ENCODE measurements at regions not wholly inside any gene's neighbourhood (a gene's known extent, or its start where the extent isn't known, plus 50 kb on each side); places are given as distances from the start of the nearest gene placed in this dataset.
"Not testable (repeated sequence)": the region's sequence is repeated elsewhere in the genome, so short reads cannot be mapped to it uniquely, and the experiment has no call there.

DNA sequence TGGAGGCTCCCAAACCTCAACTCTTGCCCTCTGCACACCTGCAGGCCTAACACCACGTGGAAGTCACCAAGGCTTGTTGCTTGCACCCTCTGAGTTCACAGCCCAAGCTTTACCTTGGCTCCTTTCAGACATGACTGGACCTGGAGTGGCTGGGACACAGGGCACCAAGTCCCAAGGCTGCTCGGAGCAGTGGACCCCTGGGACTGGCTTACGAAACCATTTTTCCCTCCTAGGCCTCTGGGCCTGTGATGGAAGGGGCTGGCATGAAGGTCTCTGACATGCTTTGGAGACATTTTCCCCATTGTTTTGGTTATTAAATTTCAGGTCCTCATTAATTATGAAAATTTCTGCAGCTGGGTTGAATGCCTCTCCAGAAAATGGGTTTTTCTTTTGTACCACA, 994.4 kb upstream of the NUDT12 start:
- Mint-ChIP-seq H3K27me3 (no peaks in the 10 kb centered on the region), H3K4me3 (no peak overlapping the region), H3K9me3 (peaks cover 5% of the 10 kb centered on the region), H3K27ac (no peak overlapping the region), H3K36me3 (ENCODE audit: low read depth) (no peaks in the 10 kb centered on the region), H3K4me1 (ENCODE audit: low read depth) (no peaks in the 10 kb centered on the region)
- intact Hi-C loops (cut with micrococcal nuclease): no loop called here

DNA sequence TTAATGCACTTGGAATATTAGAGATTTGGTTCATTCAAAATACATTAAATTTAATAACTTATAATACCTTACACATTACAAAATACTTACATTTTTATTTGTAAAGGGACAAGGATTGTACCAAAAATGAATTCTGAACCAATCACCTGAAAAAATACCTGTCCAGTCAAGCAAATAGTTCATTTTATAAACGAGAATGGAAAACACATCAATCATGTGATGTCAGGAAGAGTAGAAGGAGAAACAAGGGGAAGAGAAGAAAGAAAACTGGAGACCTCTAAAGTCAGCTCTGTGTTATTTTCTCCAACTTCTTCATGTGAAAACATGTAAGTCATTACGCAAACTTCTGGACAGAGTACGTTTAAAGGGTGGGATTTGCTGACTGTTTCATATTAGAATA, 989.0 kb upstream of the NUDT12 start:
- no peak overlapping the region for H3K27ac Mint-ChIP-seq
- no peaks in the 10 kb centered on the region for H3K4me1 Mint-ChIP-seq (ENCODE audit: low read depth)
- H3K27me3 Mint-ChIP-seq: no peaks in the 10 kb centered on the region
- no peaks in the 10 kb centered on the region for H3K9me3 Mint-ChIP-seq
- no peaks in the 10 kb centered on the region for H3K36me3 Mint-ChIP-seq (ENCODE audit: low read depth)
- H3K4me3 Mint-ChIP-seq: no peak overlapping the region
- intact Hi-C loops (cut with micrococcal nuclease): no loop called here

DNA sequence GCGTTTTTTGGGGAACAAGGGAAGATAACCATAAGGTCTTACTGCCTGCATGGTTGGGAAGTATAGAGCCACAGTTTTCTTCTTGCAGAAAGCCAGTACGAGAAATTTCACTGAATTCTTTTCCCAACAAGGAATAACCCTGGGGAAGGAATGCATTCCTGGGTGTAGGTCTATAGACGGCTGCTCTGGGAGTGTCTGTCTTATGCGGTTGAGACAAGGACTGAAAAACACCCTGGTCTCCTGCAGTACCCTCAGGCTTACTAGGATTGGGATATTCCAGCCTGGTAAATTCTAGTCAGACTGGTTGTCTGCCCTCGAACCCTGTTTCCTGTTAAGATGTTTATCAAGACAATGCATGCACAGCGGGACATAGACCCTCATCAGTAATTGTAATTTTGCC, 984.3 kb upstream of the NUDT12 start:
- H3K4me3 Mint-ChIP-seq; H3K9me3 Mint-ChIP-seq; H3K36me3 Mint-ChIP-seq (ENCODE audit: low read depth); intact Hi-C loops (cut with micrococcal nuclease); H3K4me1 Mint-ChIP-seq (ENCODE audit: low read depth); H3K27ac Mint-ChIP-seq; H3K27me3 Mint-ChIP-seq: not testable (repeated sequence)

- H3K4me1 Mint-ChIP-seq (ENCODE audit: low read depth): no peaks in the 10 kb centered on the region
- H3K9me3 Mint-ChIP-seq: no peaks in the 10 kb centered on the region
- no peaks in the 10 kb centered on the region for H3K36me3 Mint-ChIP-seq (ENCODE audit: low read depth)
- H3K4me3 Mint-ChIP-seq: no peak overlapping the region
- no peak overlapping the region for H3K27ac Mint-ChIP-seq
- intact Hi-C loops (cut with micrococcal nuclease): no loop called here
- no peaks in the 10 kb centered on the region for H3K27me3 Mint-ChIP-seq
These were observed 978.7 kb upstream of the NUDT12 start for GRCh38 chr5:104541141-104541785.

DNA sequence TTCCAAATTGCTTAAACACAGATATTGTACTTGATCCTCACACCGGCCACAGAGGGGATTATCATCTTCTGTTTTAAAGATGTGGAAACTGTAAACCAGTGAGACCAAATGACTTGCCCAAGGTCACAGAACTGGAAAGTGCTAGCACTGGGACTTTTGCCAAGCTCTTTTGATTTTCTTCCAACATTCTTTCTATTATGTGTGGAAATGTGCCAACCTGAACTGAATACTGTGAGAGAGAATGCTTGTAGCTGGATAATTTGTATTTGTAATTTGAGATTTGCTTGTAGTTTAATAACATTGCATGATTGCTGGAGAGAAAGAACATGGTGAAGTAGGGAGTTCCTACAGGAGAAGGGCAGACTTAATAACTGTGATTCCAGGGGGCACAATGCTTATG, 977.9 kb upstream of the NUDT12 start:
- intact Hi-C loops (cut with micrococcal nuclease): no loop called here
- H3K9me3 Mint-ChIP-seq: no peaks in the 10 kb centered on the region
- H3K36me3 Mint-ChIP-seq (ENCODE audit: low read depth): no peaks in the 10 kb centered on the region
- H3K4me3 Mint-ChIP-seq: no peak overlapping the region
- no peaks in the 10 kb centered on the region for H3K27me3 Mint-ChIP-seq
- no peaks in the 10 kb centered on the region for H3K4me1 Mint-ChIP-seq (ENCODE audit: low read depth)
- H3K27ac Mint-ChIP-seq: no peak overlapping the region

- intact Hi-C loops (cut with micrococcal nuclease): no loop called here
- H3K36me3 Mint-ChIP-seq (ENCODE audit: low read depth): no peaks in the 10 kb centered on the region
- H3K27ac Mint-ChIP-seq: no peak overlapping the region
These were observed 977.2 kb upstream of the NUDT12 start for GRCh38 chr5:104539618-104540350.

GRCh38 chr5:104538734-104539133, 976.1 kb upstream of the NUDT12 start:
- intact Hi-C loops (cut with micrococcal nuclease): no loop called here
- H3K27ac Mint-ChIP-seq: no peak overlapping the region
- H3K4me3 Mint-ChIP-seq: no peak overlapping the region

More at GRCh38 chr5:104539618-104540350, 977.2 kb upstream of the NUDT12 start:
- H3K4me3 Mint-ChIP-seq: no peak overlapping the region
- no peaks in the 10 kb centered on the region for H3K4me1 Mint-ChIP-seq (ENCODE audit: low read depth)
- no peaks in the 10 kb centered on the region for H3K27me3 Mint-ChIP-seq
- H3K9me3 Mint-ChIP-seq: no peaks in the 10 kb centered on the region

DNA sequence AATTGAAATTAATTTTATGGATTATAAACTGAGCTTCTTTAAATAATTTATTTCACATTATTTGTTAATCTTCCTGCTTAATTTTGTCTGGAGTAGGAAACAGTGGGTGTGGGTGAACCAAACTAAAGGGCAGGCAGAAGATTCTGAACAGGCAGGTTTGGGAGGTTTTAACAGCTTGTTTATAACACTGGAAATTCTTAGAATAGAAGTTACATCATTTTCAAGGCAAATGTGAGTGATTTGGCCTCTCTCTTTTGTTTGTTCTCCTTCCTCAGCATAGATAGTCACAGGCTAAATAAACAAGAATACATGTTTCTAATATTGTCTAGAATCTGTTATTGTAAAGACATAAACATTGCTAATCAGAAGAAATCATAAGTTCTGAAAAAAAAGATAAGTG, 970.9 kb upstream of the NUDT12 start:
- intact Hi-C loops (cut with micrococcal nuclease): no loop called here
- Mint-ChIP-seq H3K9me3 (peaks cover 19% of the 10 kb centered on the region), H3K4me3 (no peak overlapping the region), H3K27me3 (no peaks in the 10 kb centered on the region), H3K4me1 (ENCODE audit: low read depth) (no peaks in the 10 kb centered on the region), H3K36me3 (ENCODE audit: low read depth) (no peaks in the 10 kb centered on the region), H3K27ac (no peak overlapping the region)

More at GRCh38 chr5:104538734-104539133, 976.1 kb upstream of the NUDT12 start:
- H3K36me3 Mint-ChIP-seq (ENCODE audit: low read depth): no peaks in the 10 kb centered on the region
- H3K4me1 Mint-ChIP-seq (ENCODE audit: low read depth): no peaks in the 10 kb centered on the region
- H3K9me3 Mint-ChIP-seq: no peaks in the 10 kb centered on the region
- H3K27me3 Mint-ChIP-seq: no peaks in the 10 kb centered on the region

GRCh38 chr5:104526866-104527265, 964.3 kb upstream of the NUDT12 start:
- H3K27me3 Mint-ChIP-seq: no peaks in the 10 kb centered on the region
- H3K4me1 Mint-ChIP-seq (ENCODE audit: low read depth): no peaks in the 10 kb centered on the region
- H3K9me3 Mint-ChIP-seq: peaks cover 7% of the 10 kb centered on the region
- H3K36me3 Mint-ChIP-seq (ENCODE audit: low read depth): no peaks in the 10 kb centered on the region
- intact Hi-C loops (cut with micrococcal nuclease): no loop called here
- no peak overlapping the region for H3K27ac Mint-ChIP-seq
- no peak overlapping the region for H3K4me3 Mint-ChIP-seq

GRCh38 chr5:104513640-104514072, 951.1 kb upstream of the NUDT12 start:
- Mint-ChIP-seq H3K4me3 (no peak overlapping the region), H3K36me3 (ENCODE audit: low read depth) (no peaks in the 10 kb centered on the region), H3K9me3 (peaks cover 19% of the 10 kb centered on the region), H3K27ac (no peak overlapping the region), H3K4me1 (ENCODE audit: low read depth) (no peaks in the 10 kb centered on the region), H3K27me3 (no peaks in the 10 kb centered on the region)
- intact Hi-C loops (cut with micrococcal nuclease): no loop called here

DNA sequence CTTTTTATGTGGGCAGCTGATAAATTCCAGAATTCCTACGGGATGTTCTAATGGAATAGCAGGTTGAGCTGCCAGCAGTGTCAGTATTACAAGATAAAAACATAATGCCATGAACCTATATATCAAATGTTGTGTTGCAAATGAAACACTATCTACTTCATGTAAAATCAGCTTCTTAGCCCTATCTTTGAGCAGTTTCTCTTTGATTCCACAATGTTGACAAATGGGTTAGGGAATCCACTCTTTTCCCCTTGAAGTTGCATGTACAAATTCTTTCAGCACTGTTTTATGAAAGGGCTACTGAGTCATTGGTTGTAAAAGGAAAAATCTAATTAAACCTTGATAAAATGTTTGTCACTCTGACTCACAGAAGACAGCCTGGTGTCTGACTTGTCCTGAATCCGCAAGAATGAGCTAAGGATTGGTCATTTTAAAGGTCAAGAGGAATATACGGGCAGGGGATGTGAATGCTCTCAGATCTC, 950.6 kb upstream of the NUDT12 start:
- Mint-ChIP-seq H3K36me3 (ENCODE audit: low read depth) (no peaks in the 10 kb centered on the region), H3K27me3 (no peaks in the 10 kb centered on the region), H3K27ac (no peak overlapping the region), H3K4me1 (ENCODE audit: low read depth) (no peaks in the 10 kb centered on the region), H3K9me3 (peaks cover 23% of the 10 kb centered on the region), H3K4me3 (no peak overlapping the region)
- intact Hi-C loops (cut with micrococcal nuclease): no loop called here

DNA sequence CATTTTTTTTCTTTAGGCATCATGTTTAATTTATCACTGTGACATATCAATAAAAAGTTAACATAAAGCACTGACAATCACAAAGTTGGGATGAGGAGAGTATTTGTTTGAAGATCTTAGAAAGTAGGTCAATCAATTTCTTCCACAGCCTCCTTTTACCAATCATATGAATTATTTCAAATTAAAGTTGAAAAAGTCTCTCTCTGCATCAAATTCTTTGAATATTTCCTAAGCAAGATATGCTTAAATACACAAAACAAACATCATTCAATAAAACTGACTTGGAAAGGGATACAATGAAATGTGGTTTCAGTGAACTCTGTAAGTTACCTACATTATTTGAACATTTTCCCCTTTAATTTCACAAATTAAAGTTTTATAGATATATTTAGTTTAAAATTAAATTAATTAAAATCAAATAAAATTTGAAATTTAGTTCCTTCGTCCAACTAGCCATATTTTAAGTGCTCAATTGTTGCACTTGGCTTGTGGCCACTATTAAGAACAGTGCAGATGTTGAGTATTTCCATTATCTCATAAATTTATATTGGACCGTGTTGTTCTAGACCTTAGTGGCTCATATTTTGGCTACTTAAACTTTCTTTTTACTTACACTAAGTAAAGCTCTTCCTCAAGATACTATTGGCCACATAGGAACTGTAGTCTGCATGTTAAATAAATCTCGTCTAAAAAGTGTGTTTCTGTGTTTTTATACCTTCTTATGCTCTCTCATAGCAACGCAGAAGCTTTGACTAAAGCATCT, 949.7 kb upstream of the NUDT12 start:
- Mint-ChIP-seq H3K27ac (no peak overlapping the region), H3K27me3 (no peaks in the 10 kb centered on the region), H3K9me3 (peaks cover 23% of the 10 kb centered on the region), H3K4me1 (ENCODE audit: low read depth) (no peaks in the 10 kb centered on the region), H3K4me3 (no peak overlapping the region), H3K36me3 (ENCODE audit: low read depth) (no peaks in the 10 kb centered on the region)
- intact Hi-C loops (cut with micrococcal nuclease): no loop called here

DNA sequence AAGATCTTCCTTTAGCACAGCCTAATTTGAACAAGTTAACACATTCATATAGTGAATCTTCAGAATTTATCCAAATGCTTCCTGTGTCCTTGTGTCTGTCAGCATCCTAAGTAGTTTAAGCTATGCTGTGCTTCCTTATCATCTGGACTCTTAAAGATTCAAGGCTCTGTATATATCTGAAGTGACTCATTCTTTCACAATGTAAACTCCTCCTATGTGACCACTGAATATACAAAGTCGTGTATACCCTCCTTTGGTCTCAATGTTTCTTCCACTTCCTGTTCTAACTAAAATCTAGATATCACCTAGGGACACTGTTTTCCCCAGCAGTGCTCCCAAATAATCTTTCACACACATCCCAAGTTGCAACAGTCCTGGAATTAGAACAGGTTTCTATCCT, 935.7 kb upstream of the NUDT12 start:
- H3K27ac Mint-ChIP-seq: no peak overlapping the region
- H3K9me3 Mint-ChIP-seq: peaks cover 26% of the 10 kb centered on the region
- intact Hi-C loops (cut with micrococcal nuclease): no loop called here
- no peak overlapping the region for H3K4me3 Mint-ChIP-seq
- H3K27me3 Mint-ChIP-seq: no peaks in the 10 kb centered on the region
- no peaks in the 10 kb centered on the region for H3K36me3 Mint-ChIP-seq (ENCODE audit: low read depth)
- no peaks in the 10 kb centered on the region for H3K4me1 Mint-ChIP-seq (ENCODE audit: low read depth)

DNA sequence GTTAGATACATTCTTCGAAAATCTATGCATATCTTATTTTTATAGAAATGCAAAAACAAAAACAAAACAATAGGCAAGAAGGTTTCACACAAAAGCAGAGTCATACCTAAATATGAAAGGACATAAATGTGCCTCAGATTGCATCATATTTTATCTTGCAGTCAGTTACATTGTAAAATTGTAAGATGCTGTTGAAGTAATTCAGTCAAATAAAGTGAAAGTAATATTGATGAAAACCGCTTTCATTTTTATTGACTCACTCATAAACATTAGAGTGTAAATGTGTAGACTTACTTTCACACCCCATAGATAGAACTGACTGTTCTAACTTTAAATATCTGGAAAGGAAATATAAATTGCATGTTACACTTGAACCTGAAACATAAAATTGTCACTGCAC, 931.5 kb upstream of the NUDT12 start:
- Mint-ChIP-seq H3K4me3 (no peak overlapping the region), H3K4me1 (ENCODE audit: low read depth) (no peaks in the 10 kb centered on the region), H3K36me3 (ENCODE audit: low read depth) (no peaks in the 10 kb centered on the region), H3K9me3 (peaks cover 8% of the 10 kb centered on the region), H3K27me3 (no peaks in the 10 kb centered on the region), H3K27ac (no peak overlapping the region)
- intact Hi-C loops (cut with micrococcal nuclease): no loop called here
